ENCODE measurements at regions not wholly inside any gene's neighbourhood (a gene's known extent, or its start where the extent isn't known, plus 50 kb on each side); places are given as distances from the start of the nearest gene placed in this dataset.

DNA sequence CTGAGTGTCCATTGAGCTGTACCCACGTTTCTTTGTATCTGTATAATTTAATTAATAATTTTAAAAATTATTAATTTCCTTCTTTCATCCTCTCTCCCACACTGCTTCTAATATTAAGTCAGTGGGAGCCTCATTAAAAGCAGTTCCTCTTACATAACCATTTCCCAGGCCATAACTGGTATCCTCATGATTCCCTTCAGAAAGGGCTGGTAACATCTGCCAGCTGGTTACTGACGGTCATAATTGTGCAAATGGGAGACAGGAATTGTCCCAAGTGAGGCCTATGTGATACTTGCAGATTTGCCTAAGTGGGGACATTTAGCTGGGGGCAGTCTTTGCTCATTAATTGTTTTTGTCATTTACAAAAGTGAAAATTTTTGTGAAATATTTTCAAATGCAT, 69.0 kb upstream of the SPAG17 start:
- Histone ChIP-seq H2AFZ (no peak overlapping the region), H3K36me3 (ENCODE audit: control insufficient read depth, insufficient read depth, low read length) (no peaks in the 10 kb centered on the region), H3K27ac (no peak overlapping the region), H3K4me2 (ENCODE audit: low read length) (no peak overlapping the region), H3K27me3 (ENCODE audit: control insufficient read depth, insufficient read depth, low read length) (no peaks in the 10 kb centered on the region), H3K9me3 (ENCODE audit: control insufficient read depth, low read length) (no peaks in the 10 kb centered on the region), H3K4me3 (ENCODE audit: low read depth, low read length) (no peak overlapping the region), H3K9ac (no peak overlapping the region), H3K4me1 (no peaks in the 10 kb centered on the region), H3K79me2 (no peaks in the 10 kb centered on the region)
- TF ChIP-seq, protein P1, sequence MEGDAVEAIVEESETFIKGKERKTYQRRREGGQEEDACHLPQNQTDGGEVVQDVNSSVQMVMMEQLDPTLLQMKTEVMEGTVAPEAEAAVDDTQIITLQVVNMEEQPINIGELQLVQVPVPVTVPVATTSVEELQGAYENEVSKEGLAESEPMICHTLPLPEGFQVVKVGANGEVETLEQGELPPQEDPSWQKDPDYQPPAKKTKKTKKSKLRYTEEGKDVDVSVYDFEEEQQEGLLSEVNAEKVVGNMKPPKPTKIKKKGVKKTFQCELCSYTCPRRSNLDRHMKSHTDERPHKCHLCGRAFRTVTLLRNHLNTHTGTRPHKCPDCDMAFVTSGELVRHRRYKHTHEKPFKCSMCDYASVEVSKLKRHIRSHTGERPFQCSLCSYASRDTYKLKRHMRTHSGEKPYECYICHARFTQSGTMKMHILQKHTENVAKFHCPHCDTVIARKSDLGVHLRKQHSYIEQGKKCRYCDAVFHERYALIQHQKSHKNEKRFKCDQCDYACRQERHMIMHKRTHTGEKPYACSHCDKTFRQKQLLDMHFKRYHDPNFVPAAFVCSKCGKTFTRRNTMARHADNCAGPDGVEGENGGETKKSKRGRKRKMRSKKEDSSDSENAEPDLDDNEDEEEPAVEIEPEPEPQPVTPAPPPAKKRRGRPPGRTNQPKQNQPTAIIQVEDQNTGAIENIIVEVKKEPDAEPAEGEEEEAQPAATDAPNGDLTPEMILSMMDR (IDR thresholded peaks at IDR 0.05), result no peak

DNA sequence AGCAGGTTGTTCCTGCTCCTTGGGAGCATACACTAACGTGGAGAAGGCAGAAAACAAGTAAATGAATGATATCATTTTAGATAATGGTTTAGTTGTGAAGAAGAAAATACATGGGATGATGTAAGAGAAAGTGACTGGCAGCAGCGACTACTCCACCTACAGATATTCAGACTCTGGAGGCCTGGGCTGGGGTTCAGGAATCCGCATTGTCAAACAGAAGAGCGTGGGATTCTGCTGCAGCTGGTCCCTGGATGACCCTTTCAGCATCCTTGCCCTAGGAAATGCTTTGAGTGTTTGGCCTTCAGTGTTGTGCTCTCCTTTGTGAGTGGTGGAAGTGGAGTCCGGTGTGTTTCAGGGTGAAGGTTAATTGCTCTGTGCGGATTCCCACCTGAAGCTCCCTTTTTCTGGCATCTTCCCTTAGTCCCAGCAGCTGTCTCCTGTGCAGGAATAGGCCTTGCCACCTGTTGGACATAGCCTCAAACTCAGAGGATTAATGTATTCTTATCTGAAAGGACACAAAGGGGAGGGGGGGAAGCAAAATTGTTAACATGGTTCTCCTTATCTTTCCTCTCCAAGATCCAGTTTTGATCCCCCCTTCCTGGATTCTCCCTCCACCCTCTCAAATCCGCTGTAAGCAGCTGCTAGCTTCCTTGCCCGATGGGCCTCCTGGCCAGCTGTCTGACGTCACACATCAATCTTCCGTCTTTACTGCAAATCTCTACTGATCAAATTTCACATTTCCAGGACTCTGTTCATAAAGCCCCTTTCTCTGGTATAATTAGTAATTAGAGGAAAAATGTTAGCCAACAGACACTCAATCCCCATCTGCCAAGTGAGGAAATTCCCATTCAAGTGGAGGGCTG, 68.3 kb upstream of the SPAG17 start:
- no peak overlapping the region for H3K4me3 ChIP-seq (ENCODE audit: low read depth, low read length)
- no peaks in the 10 kb centered on the region for H3K4me1 ChIP-seq
- TF ChIP-seq, protein P1 (IDR thresholded peaks at IDR 0.05), result no peak
- H3K79me2 ChIP-seq, result no peaks in the 10 kb centered on the region
- H3K27me3 ChIP-seq (ENCODE audit: control insufficient read depth, insufficient read depth, low read length), result no peaks in the 10 kb centered on the region
- H2AFZ ChIP-seq, result no peak overlapping the region
- no peaks in the 10 kb centered on the region for H3K36me3 ChIP-seq (ENCODE audit: control insufficient read depth, insufficient read depth, low read length)
- H3K4me2 ChIP-seq (ENCODE audit: low read length), result no peak overlapping the region
- H3K27ac ChIP-seq, result no peak overlapping the region
- no peaks in the 10 kb centered on the region for H3K9me3 ChIP-seq (ENCODE audit: control insufficient read depth, low read length)
- no peak overlapping the region for H3K9ac ChIP-seq

DNA sequence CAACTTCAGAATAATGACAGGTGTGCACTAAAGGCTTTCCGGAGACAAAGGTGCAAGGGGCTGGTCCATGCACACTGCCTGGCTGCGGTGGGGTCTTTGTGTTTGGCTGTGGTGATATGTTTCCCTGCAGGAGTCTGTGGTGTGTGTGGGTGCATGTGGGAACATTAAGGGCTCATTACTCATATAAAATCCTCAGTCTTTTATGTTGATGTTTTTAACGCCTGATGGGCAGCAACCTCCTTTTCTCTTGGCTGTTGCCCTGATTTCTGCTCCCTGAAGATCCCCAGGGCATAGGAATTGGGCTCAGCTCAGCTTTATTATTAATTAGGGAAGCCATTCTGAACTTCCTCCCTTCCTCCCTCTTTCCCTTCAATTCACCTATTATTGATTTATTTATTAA, 67.6 kb upstream of the SPAG17 start:
- no peak overlapping the region for H2AFZ ChIP-seq
- no peaks in the 10 kb centered on the region for H3K9me3 ChIP-seq (ENCODE audit: control insufficient read depth, low read length)
- no peak overlapping the region for H3K4me2 ChIP-seq (ENCODE audit: low read length)
- H3K4me1 ChIP-seq, result no peaks in the 10 kb centered on the region
- TF ChIP-seq, protein P1 (IDR thresholded peaks at IDR 0.05), result no peak
- no peak overlapping the region for H3K4me3 ChIP-seq (ENCODE audit: low read depth, low read length)
- no peaks in the 10 kb centered on the region for H3K36me3 ChIP-seq (ENCODE audit: control insufficient read depth, insufficient read depth, low read length)
- H3K27ac ChIP-seq, result no peak overlapping the region
- H3K27me3 ChIP-seq (ENCODE audit: control insufficient read depth, insufficient read depth, low read length), result no peaks in the 10 kb centered on the region
- no peak overlapping the region for H3K9ac ChIP-seq
- no peaks in the 10 kb centered on the region for H3K79me2 ChIP-seq

DNA sequence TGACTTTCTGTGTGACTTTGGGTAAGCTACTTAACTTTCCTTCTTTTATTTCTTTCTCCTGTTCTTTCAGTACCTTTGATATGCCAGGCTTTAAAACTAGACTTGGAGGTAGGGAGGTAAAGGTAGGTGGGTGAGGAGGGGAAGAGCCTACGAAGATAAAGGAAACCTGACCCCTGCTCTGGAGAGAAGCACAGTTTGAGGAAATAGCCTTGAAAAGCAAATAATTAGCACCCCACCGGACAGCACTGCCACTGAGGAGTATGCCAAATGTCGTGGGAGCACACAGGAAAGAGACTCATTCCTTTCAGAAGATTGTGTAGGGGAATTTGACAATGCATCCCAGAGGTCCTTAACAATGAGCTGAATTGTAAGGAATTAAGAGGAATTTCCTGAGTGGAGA, 65.2 kb upstream of the SPAG17 start:
- Histone ChIP-seq H3K4me2 (ENCODE audit: low read length) (no peak overlapping the region), H3K9me3 (ENCODE audit: control insufficient read depth, low read length) (no peaks in the 10 kb centered on the region), H3K4me1 (no peaks in the 10 kb centered on the region), H3K4me3 (ENCODE audit: low read depth, low read length) (no peak overlapping the region), H3K27ac (no peak overlapping the region), H3K9ac (no peak overlapping the region), H3K79me2 (no peaks in the 10 kb centered on the region), H2AFZ (no peak overlapping the region), H3K27me3 (ENCODE audit: control insufficient read depth, insufficient read depth, low read length) (no peaks in the 10 kb centered on the region), H3K36me3 (ENCODE audit: control insufficient read depth, insufficient read depth, low read length) (no peaks in the 10 kb centered on the region)
- TF ChIP-seq, protein P1 (IDR thresholded peaks at IDR 0.05), result no peak

DNA sequence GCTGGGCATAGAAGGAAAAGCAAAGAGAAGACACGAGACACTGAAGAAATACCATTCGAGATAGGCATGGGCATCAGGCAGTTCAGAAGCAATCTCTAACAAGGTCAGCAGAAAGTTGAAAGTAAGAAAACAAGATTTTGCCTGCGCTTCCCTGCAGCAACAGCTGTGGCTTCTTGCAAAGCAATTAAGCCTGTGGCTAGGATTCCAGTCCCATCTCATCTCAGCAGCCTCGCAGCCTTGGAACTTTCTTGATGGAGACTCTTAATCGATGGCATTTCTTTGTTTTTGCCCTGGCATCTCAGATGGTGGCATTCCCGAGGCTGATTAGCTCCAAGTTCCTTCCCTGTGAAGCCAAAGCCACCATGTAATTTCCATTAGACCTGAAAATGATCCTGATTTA, 64.6 kb upstream of the SPAG17 start:
- Histone ChIP-seq H3K9me3 (ENCODE audit: control insufficient read depth, low read length) (no peaks in the 10 kb centered on the region), H3K4me1 (no peaks in the 10 kb centered on the region), H3K79me2 (no peaks in the 10 kb centered on the region), H3K4me3 (ENCODE audit: low read depth, low read length) (no peak overlapping the region), H3K4me2 (ENCODE audit: low read length) (no peak overlapping the region), H3K27me3 (ENCODE audit: control insufficient read depth, insufficient read depth, low read length) (no peaks in the 10 kb centered on the region), H3K9ac (no peak overlapping the region), H3K36me3 (ENCODE audit: control insufficient read depth, insufficient read depth, low read length) (no peaks in the 10 kb centered on the region), H2AFZ (no peak overlapping the region), H3K27ac (no peak overlapping the region)
- TF ChIP-seq, protein P1 (IDR thresholded peaks at IDR 0.05), result no peak

Measured in parathyroid adenoma (tissue), 2 donors.